SJSA1 (cell line): ENCODE measurements at regions not wholly inside any gene's neighbourhood (a gene's known extent, or its start where the extent isn't known, plus 50 kb on each side); places are given as distances from the start of the nearest gene placed in this dataset.
"Not testable (repeated sequence)": the region's sequence is repeated elsewhere in the genome, so short reads cannot be mapped to it uniquely, and the experiment has no call there.

ENCODE experiments used
- DNase-seq, 2 experiments: peaks; one replicate each; pipeline ENCODE4 v3.0.0-alpha.2; 2015 to 2020; ENCODE audit warnings: low spot score in 2 of 2, low read depth in 1 of 2
- H3K27ac ChIP-seq: fragments of 250-450 bp; sonication (Bioruptor Pico); 2 replicates; pipeline ENCODE4 v1.5.1; 2020; ENCODE audit warnings: mild to moderate bottlenecking, moderate library complexity
- H3K27me3 ChIP-seq: fragments of 250-450 bp; sonication (Bioruptor Pico); replicated peaks from 2 replicates; pipeline ENCODE4 v1.5.1; 2020; ENCODE audit warnings: mild to moderate bottlenecking, moderate library complexity
- H3K36me3 ChIP-seq: fragments of 250-450 bp; sonication (Bioruptor Pico); 2 replicates; pipeline ENCODE4 v1.5.1; 2020; ENCODE audit warnings: mild to moderate bottlenecking
- H3K4me1 ChIP-seq: fragments of 250-450 bp; sonication (Bioruptor Pico); replicated peaks from 2 replicates; pipeline ENCODE4 v1.6.1; 2021; ENCODE audit warnings: mild to moderate bottlenecking
- H3K4me3 ChIP-seq: fragments of 250-450 bp; sonication (Bioruptor Pico); 2 replicates; pipeline ENCODE4 v1.5.1; 2020; ENCODE audit warnings: mild to moderate bottlenecking
- H3K9me3 ChIP-seq: fragments of 250-450 bp; sonication (Bioruptor Pico); replicated peaks from 2 replicates; pipeline ENCODE4 v1.5.1; 2020; ENCODE audit warnings: mild to moderate bottlenecking

- H3K36me3 ChIP-seq, result no peaks in the 10 kb centered on the region
- no peak overlapping the region for H3K27ac ChIP-seq
- no peaks in the 10 kb centered on the region for H3K27me3 ChIP-seq
- H3K4me1 ChIP-seq, result no peaks in the 10 kb centered on the region
- no peak for DNase-seq
- H3K4me3 ChIP-seq, result no peak overlapping the region
- 0 out of 2 replicates have a peak, but pooled peaks cover 3% of the 10 kb centered on the region for H3K9me3 ChIP-seq
These were observed 679.5 kb upstream of the COX7C start for GRCh38 chr5:85938201-85938600.

GRCh38 chr5:85951707-85952210, 666.0 kb upstream of the COX7C start:
- H3K27ac ChIP-seq, result no peak overlapping the region
- H3K4me1 ChIP-seq, result no peaks in the 10 kb centered on the region
- no peaks in the 10 kb centered on the region for H3K27me3 ChIP-seq
- no peak overlapping the region for H3K4me3 ChIP-seq
- no peaks in the 10 kb centered on the region for H3K9me3 ChIP-seq
- H3K36me3 ChIP-seq, result no peaks in the 10 kb centered on the region
- no peak for DNase-seq

GRCh38 chr5:85952680-85953079, 665.1 kb upstream of the COX7C start:
- Histone ChIP-seq H3K4me1 (no peaks in the 10 kb centered on the region), H3K4me3 (no peak overlapping the region), H3K9me3 (no peaks in the 10 kb centered on the region), H3K36me3 (no peaks in the 10 kb centered on the region), H3K27ac (no peak overlapping the region), H3K27me3 (no peaks in the 10 kb centered on the region)
- no peak for DNase-seq

GRCh38 chr5:85967681-85968080, 650.1 kb upstream of the COX7C start:
- Histone ChIP-seq H3K9me3 (no peaks in the 10 kb centered on the region), H3K4me3 (no peak overlapping the region), H3K27me3 (no peaks in the 10 kb centered on the region), H3K4me1 (no peaks in the 10 kb centered on the region), H3K36me3 (no peaks in the 10 kb centered on the region), H3K27ac (no peak overlapping the region)
- no peak for DNase-seq

GRCh38 chr5:85972539-85972938, 645.2 kb upstream of the COX7C start:
- Histone ChIP-seq H3K4me3 (no peak overlapping the region), H3K4me1 (no peaks in the 10 kb centered on the region), H3K9me3 (no peaks in the 10 kb centered on the region), H3K27ac (no peak overlapping the region), H3K36me3 (no peaks in the 10 kb centered on the region), H3K27me3 (no peaks in the 10 kb centered on the region)
- DNase-seq, result no peak

- no peak overlapping the region for H3K27ac ChIP-seq
These were observed 632.6 kb upstream of the COX7C start for GRCh38 chr5:85985167-85985566.

GRCh38 chr5:85990998-85991397, 626.7 kb upstream of the COX7C start:
- Histone ChIP-seq H3K4me3 (no peak overlapping the region), H3K27me3 (no peaks in the 10 kb centered on the region), H3K4me1 (no peaks in the 10 kb centered on the region), H3K9me3 (no peaks in the 10 kb centered on the region), H3K27ac (no peak overlapping the region), H3K36me3 (no peaks in the 10 kb centered on the region)
- no peak for DNase-seq

More at GRCh38 chr5:85985167-85985566, 632.6 kb upstream of the COX7C start:
- Histone ChIP-seq H3K36me3 (no peaks in the 10 kb centered on the region), H3K4me3 (no peak overlapping the region), H3K4me1 (no peaks in the 10 kb centered on the region), H3K27me3 (no peaks in the 10 kb centered on the region), H3K9me3 (no peaks in the 10 kb centered on the region)
- DNase-seq, result no peak

- not testable (repeated sequence) for H3K27ac ChIP-seq, H3K4me3 ChIP-seq, DNase-seq, H3K4me1 ChIP-seq, H3K36me3 ChIP-seq, H3K9me3 ChIP-seq, H3K27me3 ChIP-seq
These were observed 623.1 kb upstream of the COX7C start for GRCh38 chr5:85994653-85995052.

- H3K27ac ChIP-seq, result no peak overlapping the region
- no peaks in the 10 kb centered on the region for H3K9me3 ChIP-seq
- no peak for DNase-seq
- H3K27me3 ChIP-seq, result no peaks in the 10 kb centered on the region
- no peaks in the 10 kb centered on the region for H3K36me3 ChIP-seq
- no peaks in the 10 kb centered on the region for H3K4me1 ChIP-seq
- no peak overlapping the region for H3K4me3 ChIP-seq
These were observed 619.1 kb upstream of the COX7C start for GRCh38 chr5:85998656-85999055.

- Histone ChIP-seq H3K4me1 (no peaks in the 10 kb centered on the region), H3K9me3 (no peaks in the 10 kb centered on the region), H3K27me3 (no peaks in the 10 kb centered on the region), H3K27ac (no peak overlapping the region), H3K4me3 (no peak overlapping the region), H3K36me3 (no peaks in the 10 kb centered on the region)
- no peak for DNase-seq
These were observed 609.4 kb upstream of the COX7C start for GRCh38 chr5:86008293-86008692.

- no peak overlapping the region for H3K27ac ChIP-seq
- no peaks in the 10 kb centered on the region for H3K4me1 ChIP-seq
- H3K27me3 ChIP-seq, result no peaks in the 10 kb centered on the region
- DNase-seq, result no peak
- H3K9me3 ChIP-seq, result no peaks in the 10 kb centered on the region
- H3K36me3 ChIP-seq, result no peaks in the 10 kb centered on the region
- H3K4me3 ChIP-seq, result no peak overlapping the region
These were observed 609.0 kb upstream of the COX7C start for GRCh38 chr5:86008704-86009103.

- H3K4me3 ChIP-seq, result no peak overlapping the region
- H3K27me3 ChIP-seq, result no peaks in the 10 kb centered on the region
- H3K9me3 ChIP-seq, result no peaks in the 10 kb centered on the region
- no peak overlapping the region for H3K27ac ChIP-seq
- no peaks in the 10 kb centered on the region for H3K4me1 ChIP-seq
- no peak for DNase-seq
- H3K36me3 ChIP-seq, result no peaks in the 10 kb centered on the region
These were observed 605.8 kb upstream of the COX7C start for GRCh38 chr5:86011937-86012336.

GRCh38 chr5:86029308-86029707, 588.4 kb upstream of the COX7C start:
- no peak for DNase-seq
- Histone ChIP-seq H3K27ac (no peak overlapping the region), H3K27me3 (no peaks in the 10 kb centered on the region), H3K36me3 (no peaks in the 10 kb centered on the region), H3K4me3 (no peak overlapping the region), H3K4me1 (no peaks in the 10 kb centered on the region), H3K9me3 (no peaks in the 10 kb centered on the region)

- DNase-seq, result no peak
- Histone ChIP-seq H3K36me3 (no peaks in the 10 kb centered on the region), H3K4me3 (no peak overlapping the region), H3K27ac (no peak overlapping the region), H3K9me3 (no peaks in the 10 kb centered on the region), H3K4me1 (no peaks in the 10 kb centered on the region), H3K27me3 (no peaks in the 10 kb centered on the region)
These were observed 587.0 kb upstream of the COX7C start for GRCh38 chr5:86030753-86031152.

GRCh38 chr5:86038566-86038965, 579.2 kb upstream of the COX7C start:
- Histone ChIP-seq H3K36me3 (no peaks in the 10 kb centered on the region), H3K27ac (no peak overlapping the region), H3K4me3 (no peak overlapping the region), H3K9me3 (no peaks in the 10 kb centered on the region), H3K27me3 (no peaks in the 10 kb centered on the region), H3K4me1 (no peaks in the 10 kb centered on the region)
- DNase-seq, result no peak
